ENCODE measurements at regions not wholly inside any gene's neighbourhood (a gene's known extent, or its start where the extent isn't known, plus 50 kb on each side); places are given as distances from the start of the nearest gene placed in this dataset.

DNA sequence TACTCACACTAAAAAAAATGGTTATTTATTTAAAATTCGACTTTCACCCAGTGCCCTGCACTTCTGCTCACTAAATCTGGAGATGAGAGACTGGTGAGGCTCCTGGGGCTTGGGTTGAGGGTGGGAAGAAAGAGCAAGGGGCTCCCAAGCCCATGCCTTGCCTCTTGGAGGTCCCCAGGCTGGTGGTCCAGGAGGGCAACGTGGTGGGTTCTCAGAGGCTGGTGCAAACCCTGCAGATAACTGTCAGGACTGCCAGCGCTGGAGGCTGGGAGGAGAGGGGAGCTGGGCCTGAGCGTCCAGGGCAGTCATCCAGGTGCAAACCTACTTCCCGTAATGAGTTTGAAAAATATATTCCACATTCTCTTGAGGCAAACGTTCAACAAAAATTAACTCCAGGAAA, 528.3 kb downstream of the GLRX3 start:
- Histone ChIP-seq H3K27ac (ENCODE audit: low read depth, low read length, poor library complexity, severe bottlenecking) (no peak overlapping the region), H3K4me1 (ENCODE audit: insufficient read depth, low read length, poor library complexity, severe bottlenecking) (no peaks in the 10 kb centered on the region), H3K36me3 (ENCODE audit: insufficient read depth, low read length) (no peaks in the 10 kb centered on the region), H2AFZ (ENCODE audit: low read length) (no peak overlapping the region), H4K20me1 (ENCODE audit: insufficient read depth, low read length) (no peaks in the 10 kb centered on the region), H3K79me2 (ENCODE audit: insufficient read depth, low read depth, low read length) (no peaks in the 10 kb centered on the region), H3K9me3 (ENCODE audit: low read length) (no peaks in the 10 kb centered on the region), H3K9me2 (ENCODE audit: insufficient read depth, low read length) (no peaks in the 10 kb centered on the region), H3K4me2 (ENCODE audit: low read length) (no peak overlapping the region), H3K4me3 (ENCODE audit: low read depth, low read length, poor library complexity, severe bottlenecking) (no peak overlapping the region)
- CTCF ChIA-PET (ENCODE audit: unreplicated experiment) = no interaction called here
- TF ChIP-seq EZH2phosphoT487 (IDR thresholded peaks at IDR 0.05; ENCODE audit: borderline replicate concordance, low read depth, low read length) = no peak
- TF ChIP-seq CTCF (conservative IDR thresholded peaks at IDR 0.05; ENCODE audit: low read length) = no peak
- POLR2A ChIA-PET = interaction anchor here (0.6 kb wide), 2 partner anchors 50 to 147 kb away, joined by 3 read pairs; no protein-coding TSS in a partner anchor
- intact Hi-C loops (cut with micrococcal nuclease; ENCODE audit: unreplicated experiment) = no loop called here
- no peak for DNase-seq (ENCODE audit: low spot score)
- no TSS peak for BruUV-seq (replicated peaks)

DNA sequence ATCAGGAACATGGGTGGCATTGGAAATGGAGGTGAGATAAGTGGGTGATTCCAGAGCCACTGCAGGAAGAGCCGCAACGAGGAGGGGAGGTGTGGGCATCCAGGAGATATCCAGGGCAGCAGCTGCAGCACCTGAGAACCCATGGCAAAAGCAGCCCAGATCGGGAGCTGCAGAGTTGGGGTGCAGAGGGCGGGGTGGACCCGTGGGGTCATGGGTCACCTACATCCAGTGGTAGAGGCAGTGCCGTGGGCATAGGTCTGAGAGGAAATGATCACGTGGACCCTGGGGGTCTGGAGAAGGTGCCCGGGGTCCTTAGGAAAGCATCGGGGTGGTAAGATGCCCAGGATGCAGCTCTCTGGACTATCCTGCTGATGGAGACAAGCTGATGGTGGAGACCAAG, 530.0 kb downstream of the GLRX3 start:
- Histone ChIP-seq H3K4me2 (ENCODE audit: low read length) (no peak overlapping the region), H3K27ac (ENCODE audit: low read depth, low read length, poor library complexity, severe bottlenecking) (no peak overlapping the region), H3K4me3 (ENCODE audit: low read depth, low read length, poor library complexity, severe bottlenecking) (no peak overlapping the region), H3K9me3 (ENCODE audit: low read length) (no peaks in the 10 kb centered on the region), H2AFZ (ENCODE audit: low read length) (no peak overlapping the region), H3K36me3 (ENCODE audit: insufficient read depth, low read length) (no peaks in the 10 kb centered on the region), H3K4me1 (ENCODE audit: insufficient read depth, low read length, poor library complexity, severe bottlenecking) (no peaks in the 10 kb centered on the region), H4K20me1 (ENCODE audit: insufficient read depth, low read length) (no peaks in the 10 kb centered on the region), H3K9me2 (ENCODE audit: insufficient read depth, low read length) (no peaks in the 10 kb centered on the region), H3K79me2 (ENCODE audit: insufficient read depth, low read depth, low read length) (no peaks in the 10 kb centered on the region)
- no peak for TF ChIP-seq CTCF (conservative IDR thresholded peaks at IDR 0.05; ENCODE audit: low read length)
- TF ChIP-seq EZH2phosphoT487 (IDR thresholded peaks at IDR 0.05; ENCODE audit: borderline replicate concordance, low read depth, low read length) = no peak
- CTCF ChIA-PET (ENCODE audit: unreplicated experiment) = no interaction called here
- POLR2A ChIA-PET = no interaction called here
- no peak for DNase-seq (ENCODE audit: low spot score)
- intact Hi-C loops (cut with micrococcal nuclease; ENCODE audit: unreplicated experiment) = no loop called here
- no TSS peak for BruUV-seq (replicated peaks)

DNA sequence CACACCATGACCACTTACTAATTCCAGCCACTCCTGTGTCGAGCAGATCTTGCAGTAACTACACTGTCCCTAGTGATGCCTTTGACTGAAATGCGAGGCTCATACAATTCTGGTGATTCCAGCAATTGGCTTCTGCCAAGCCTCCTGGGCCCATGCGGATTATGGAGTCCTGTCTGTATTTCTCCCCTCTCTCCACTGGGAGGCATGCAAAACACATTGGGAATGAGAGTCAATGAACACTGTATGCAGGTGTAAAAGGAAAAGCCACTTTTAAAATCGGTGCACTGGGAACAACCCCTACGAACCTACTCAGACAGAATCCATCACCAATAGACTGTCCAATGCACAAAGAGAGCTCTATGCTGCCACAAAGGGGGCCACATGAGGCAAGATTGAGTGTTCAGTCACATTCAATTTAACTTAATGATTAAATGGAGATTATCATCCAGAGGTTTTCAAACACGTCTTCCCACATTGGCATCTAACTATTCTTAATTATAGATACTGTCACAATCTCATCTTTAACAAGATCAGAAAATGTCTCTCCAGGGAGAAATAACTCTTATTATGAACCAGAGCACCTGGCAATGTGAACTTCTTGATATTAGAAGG, 550.6 kb downstream of the GLRX3 start:
- no peaks in the 10 kb centered on the region for H3K9me2 ChIP-seq (ENCODE audit: insufficient read depth, low read length)
- no peaks in the 10 kb centered on the region for H3K9me3 ChIP-seq (ENCODE audit: low read length)
- no peak overlapping the region for H2AFZ ChIP-seq (ENCODE audit: low read length)
- H3K4me3 ChIP-seq (ENCODE audit: low read depth, low read length, poor library complexity, severe bottlenecking) = no peak overlapping the region
- ChIA-PET POLR2A (interaction anchor here (1.3 kb wide), 1 partner anchor 16 kb away, joined by 3 read pairs; no protein-coding TSS in a partner anchor), CTCF (ENCODE audit: unreplicated experiment) (no interaction called here)
- DNase-seq (ENCODE audit: low spot score) = no peak
- intact Hi-C loops (cut with micrococcal nuclease; ENCODE audit: unreplicated experiment) = no loop called here
- no peaks in the 10 kb centered on the region for H4K20me1 ChIP-seq (ENCODE audit: insufficient read depth, low read length)
- no peaks in the 10 kb centered on the region for H3K36me3 ChIP-seq (ENCODE audit: insufficient read depth, low read length)
- no peak overlapping the region for H3K4me2 ChIP-seq (ENCODE audit: low read length)
- TF ChIP-seq CTCF (conservative IDR thresholded peaks at IDR 0.05; ENCODE audit: low read length) (0 out of 2 replicates have a peak, but pooled peaks have one; percentile 23), EZH2phosphoT487 (IDR thresholded peaks at IDR 0.05; ENCODE audit: borderline replicate concordance, low read depth, low read length) (no peak)
- no peak overlapping the region for H3K27ac ChIP-seq (ENCODE audit: low read depth, low read length, poor library complexity, severe bottlenecking)
- no peaks in the 10 kb centered on the region for H3K79me2 ChIP-seq (ENCODE audit: insufficient read depth, low read depth, low read length)
- BruUV-seq (replicated peaks) = no TSS peak
- H3K4me1 ChIP-seq (ENCODE audit: insufficient read depth, low read length, poor library complexity, severe bottlenecking) = no peaks in the 10 kb centered on the region
